PC-9 (cell line): ENCODE measurements at regions not wholly inside any gene's neighbourhood (a gene's known extent, or its start where the extent isn't known, plus 50 kb on each side); places are given as distances from the start of the nearest gene placed in this dataset.

Experiments used
- BruUV-seq: library from RNA; stranded (reverse); fragments of 400-500 nt; replicated peaks from 2 replicates; lab custom pipeline; 2021; lab: Mats Ljungman, UMichigan
- CTCF ChIA-PET: fragments of 300-600 bp; sonication (Branson Sonifier 250); formaldehyde crosslinking; loops from one replicate; lab custom pipeline; 2022; ENCODE audit warnings: antibody characterized with exemption; lab: Charles Lee
- POLR2A ChIA-PET: fragments of 300-600 bp; sonication (Branson Sonifier 250); formaldehyde crosslinking; loops from one replicate; lab custom pipeline; 2022; ENCODE audit warnings: antibody characterized with exemption; ENCODE audit not compliant: unreplicated experiment; lab: Charles Lee
- DNase-seq, 2 experiments: peaks; one replicate each; pipeline versions ENCODE4 v3.0.0 to v3.0.0-alpha.2; 2015 to 2022; ENCODE audit warnings: mixed read lengths in 1 of 2
- H2AFZ ChIP-seq: fragments of 200-600 bp; sonication (generic); 2 replicates; pipeline ENCODE4 v1.8.1; 2017; ENCODE audit warnings: antibody characterized with exemption
- H3F3A ChIP-seq: fragments of 200-600 bp; sonication (generic); 2 replicates; pipeline ENCODE4 v1.8.1; 2017; ENCODE audit warnings: antibody characterized with exemption, mild to moderate bottlenecking, low read depth; ENCODE audit not compliant: insufficient read depth
- H3K27ac ChIP-seq: fragments of 200-600 bp; sonication (generic); 2 replicates; pipeline ENCODE4 v1.6.1; 2016; ENCODE audit warnings: mixed run types
- H3K27me3 ChIP-seq: fragments of 200-600 bp; sonication (generic); 2 replicates; pipeline ENCODE4 v1.6.1; 2016; ENCODE audit warnings: low read depth, mixed run types; ENCODE audit not compliant: insufficient read depth
- H3K36me3 ChIP-seq: fragments of 200-600 bp; sonication (generic); 2 replicates; pipeline ENCODE4 v1.6.1; 2016; ENCODE audit warnings: low read depth, mixed run types
- H3K4me1 ChIP-seq: fragments of 200-600 bp; sonication (generic); replicated peaks from 2 replicates; pipeline ENCODE4 v1.6.1; 2016; ENCODE audit warnings: mixed run types; ENCODE audit not compliant: insufficient read depth
- H3K4me2 ChIP-seq: fragments of 200-600 bp; sonication (generic); 2 replicates; pipeline ENCODE4 v1.6.1; 2017; ENCODE audit warnings: mixed run types
- H3K4me3 ChIP-seq: fragments of 200-600 bp; sonication (generic); 2 replicates; pipeline ENCODE4 v1.6.1; 2016; ENCODE audit warnings: mixed run types
- H3K79me2 ChIP-seq: fragments of 200-600 bp; sonication (generic); 2 replicates; pipeline ENCODE4 v1.6.1; 2017; ENCODE audit warnings: low read depth, mixed run types
- H3K9me2 ChIP-seq: fragments of 200-600 bp; sonication (generic); 2 replicates; pipeline ENCODE4 v1.8.1; 2017; ENCODE audit warnings: mild to moderate bottlenecking; ENCODE audit not compliant: insufficient read depth
- H3K9me3 ChIP-seq: fragments of 200-600 bp; sonication (generic); 2 replicates; pipeline ENCODE4 v1.8.1; 2016; ENCODE audit warnings: low read depth; ENCODE audit not compliant: insufficient read depth
- H4K20me1 ChIP-seq: fragments of 200-600 bp; sonication (generic); 2 replicates; pipeline ENCODE4 v1.8.1; 2017; ENCODE audit not compliant: insufficient read depth
- EZH2 ChIP-seq: fragments of 200-600 bp; sonication (generic); IDR thresholded peaks from 2 replicates; pipeline ENCODE4 v1.8.0; 2017; ENCODE audit warnings: antibody characterized with exemption, low read depth
- intact Hi-C: fragments of 100-400 bp; cut with micrococcal nuclease; formaldehyde crosslinking; loops from one replicate; pipeline ENCODE4 v1.10.0; 2022; ENCODE audit not compliant: unreplicated experiment
- TF ChIP-seq, protein P1 (sequence below): fragments of 200-600 bp; sonication (generic); conservative IDR thresholded peaks from 2 replicates; pipeline ENCODE4 v1.6.1; 2017; ENCODE audit warnings: mixed run types, antibody characterized with exemption, mild to moderate bottlenecking, moderate library complexity

DNA sequence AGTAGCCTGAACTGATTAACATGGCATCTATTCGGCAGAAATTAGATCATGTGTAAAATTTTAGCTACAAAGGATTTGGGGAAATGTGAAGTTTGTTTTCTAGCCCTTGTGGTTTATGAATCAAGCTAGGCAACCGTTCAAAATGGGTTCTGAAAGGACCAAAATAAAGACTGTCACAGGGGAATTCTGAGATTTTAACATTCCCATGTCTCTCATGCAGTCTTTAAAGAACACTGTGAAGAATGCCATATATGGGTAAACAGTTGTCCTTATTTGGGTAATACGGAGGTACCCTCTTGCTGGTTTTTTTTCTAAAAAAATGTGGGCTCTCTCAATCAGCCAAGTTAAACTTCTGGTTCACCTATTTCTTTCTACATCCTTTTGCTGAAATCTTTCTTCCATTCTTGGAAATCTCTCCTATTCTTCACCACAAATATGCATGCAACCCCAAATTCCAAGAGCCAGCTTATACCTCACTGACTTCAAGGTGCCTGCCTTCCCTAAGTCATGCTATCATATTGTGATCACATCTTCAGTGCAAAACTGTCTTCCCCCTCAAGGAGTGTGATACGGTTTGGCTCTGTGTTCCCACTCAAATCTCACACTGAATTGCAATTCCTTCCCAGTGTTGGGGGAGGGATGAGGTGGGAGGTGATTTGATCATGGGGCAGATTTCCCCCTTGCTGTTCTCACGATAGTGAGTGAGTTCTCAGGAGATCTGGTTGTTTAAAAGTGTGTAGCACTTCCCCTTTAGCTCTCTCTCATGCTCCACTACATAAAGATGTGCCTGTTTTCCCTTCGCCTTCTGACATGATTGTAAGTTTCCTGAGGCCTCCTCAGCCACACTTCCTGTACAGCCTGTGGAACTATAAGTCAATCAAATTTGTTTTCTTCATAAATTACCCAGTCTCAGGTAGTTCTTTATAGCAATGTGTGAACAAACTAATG, 308.7 kb downstream of the TTLL7 start:
- Histone ChIP-seq H3F3A (no peaks in the 10 kb centered on the region), H3K4me2 (no peak overlapping the region), H3K9me3 (no peaks in the 10 kb centered on the region), H3K27me3 (no peaks in the 10 kb centered on the region), H3K9me2 (no peaks in the 10 kb centered on the region), H3K4me3 (no peak overlapping the region), H3K4me1 (no peaks in the 10 kb centered on the region), H4K20me1 (no peaks in the 10 kb centered on the region), H3K79me2 (no peaks in the 10 kb centered on the region), H3K27ac (no peak overlapping the region), H2AFZ (no peak overlapping the region), H3K36me3 (no peaks in the 10 kb centered on the region)
- ChIA-PET POLR2A (no interaction called here), CTCF (interaction anchor here (0.6 kb wide), 1 partner anchor 72 kb away, joined by 8 read pairs; no protein-coding TSS in a partner anchor)
- TF ChIP-seq EZH2, result no peak
- TF ChIP-seq, protein P1, sequence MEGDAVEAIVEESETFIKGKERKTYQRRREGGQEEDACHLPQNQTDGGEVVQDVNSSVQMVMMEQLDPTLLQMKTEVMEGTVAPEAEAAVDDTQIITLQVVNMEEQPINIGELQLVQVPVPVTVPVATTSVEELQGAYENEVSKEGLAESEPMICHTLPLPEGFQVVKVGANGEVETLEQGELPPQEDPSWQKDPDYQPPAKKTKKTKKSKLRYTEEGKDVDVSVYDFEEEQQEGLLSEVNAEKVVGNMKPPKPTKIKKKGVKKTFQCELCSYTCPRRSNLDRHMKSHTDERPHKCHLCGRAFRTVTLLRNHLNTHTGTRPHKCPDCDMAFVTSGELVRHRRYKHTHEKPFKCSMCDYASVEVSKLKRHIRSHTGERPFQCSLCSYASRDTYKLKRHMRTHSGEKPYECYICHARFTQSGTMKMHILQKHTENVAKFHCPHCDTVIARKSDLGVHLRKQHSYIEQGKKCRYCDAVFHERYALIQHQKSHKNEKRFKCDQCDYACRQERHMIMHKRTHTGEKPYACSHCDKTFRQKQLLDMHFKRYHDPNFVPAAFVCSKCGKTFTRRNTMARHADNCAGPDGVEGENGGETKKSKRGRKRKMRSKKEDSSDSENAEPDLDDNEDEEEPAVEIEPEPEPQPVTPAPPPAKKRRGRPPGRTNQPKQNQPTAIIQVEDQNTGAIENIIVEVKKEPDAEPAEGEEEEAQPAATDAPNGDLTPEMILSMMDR, result no peak
- no TSS peak for BruUV-seq
- DNase-seq, result no peak
- intact Hi-C loops, result no loop called here

DNA sequence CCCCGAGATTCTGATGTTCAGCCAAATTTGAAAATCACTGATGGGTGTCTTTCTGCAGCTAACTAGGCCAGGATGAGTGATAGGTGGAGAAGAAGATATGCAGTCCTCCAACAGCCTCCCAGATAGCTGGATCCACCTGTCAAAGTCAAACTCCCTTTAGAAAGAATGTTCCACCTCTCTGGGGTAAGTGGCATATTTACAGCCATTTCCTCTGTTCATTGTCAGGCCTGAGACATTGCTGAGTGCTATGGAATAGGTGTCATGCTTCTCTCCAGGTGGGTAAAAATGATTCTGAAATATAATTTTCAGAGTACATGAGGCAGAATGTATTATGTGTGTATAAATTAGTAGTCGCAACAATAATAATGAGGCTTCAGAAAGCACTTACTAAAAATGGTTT, 316.8 kb downstream of the TTLL7 start:
- Histone ChIP-seq H4K20me1 (no peaks in the 10 kb centered on the region), H3K4me2 (no peak overlapping the region), H2AFZ (no peak overlapping the region), H3K27ac (no peak overlapping the region), H3K9me2 (no peaks in the 10 kb centered on the region), H3K36me3 (no peaks in the 10 kb centered on the region), H3K4me3 (no peak overlapping the region), H3K27me3 (no peaks in the 10 kb centered on the region), H3K9me3 (no peaks in the 10 kb centered on the region), H3K4me1 (no peaks in the 10 kb centered on the region), H3F3A (no peaks in the 10 kb centered on the region), H3K79me2 (no peaks in the 10 kb centered on the region)
- ChIA-PET CTCF (no interaction called here), POLR2A (no interaction called here)
- no TSS peak for BruUV-seq
- intact Hi-C loops, result no loop called here
- no peak for DNase-seq
- TF ChIP-seq, protein P1, result no peak
- TF ChIP-seq EZH2, result no peak

DNA sequence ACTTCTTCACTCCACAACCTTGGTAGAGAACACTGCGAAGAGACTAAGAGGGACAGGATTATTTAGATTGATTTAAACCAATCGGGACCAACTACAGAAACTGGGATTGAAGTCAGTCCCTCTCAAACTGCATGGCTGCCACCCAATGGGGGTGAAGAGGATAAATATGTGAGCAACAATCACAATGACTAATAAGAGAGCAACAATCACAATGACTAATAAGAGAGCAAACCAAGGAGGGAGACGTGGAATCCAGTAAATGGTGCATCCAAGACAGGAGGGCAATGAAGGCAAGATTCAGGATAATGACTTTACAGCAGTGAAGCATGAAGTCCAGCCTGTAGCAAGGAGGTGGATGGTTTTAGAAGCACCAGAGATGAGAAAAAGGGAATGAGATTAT, 322.8 kb downstream of the TTLL7 start:
- Histone ChIP-seq H3K27me3 (no peaks in the 10 kb centered on the region), H4K20me1 (no peaks in the 10 kb centered on the region), H3K4me2 (no peak overlapping the region), H2AFZ (no peak overlapping the region), H3K9me2 (no peaks in the 10 kb centered on the region), H3K4me1 (no peaks in the 10 kb centered on the region), H3K79me2 (no peaks in the 10 kb centered on the region), H3F3A (no peaks in the 10 kb centered on the region), H3K9me3 (no peaks in the 10 kb centered on the region; the same call in 1 of the 2 replicates), H3K4me3 (no peak overlapping the region), H3K27ac (no peak overlapping the region), H3K36me3 (no peaks in the 10 kb centered on the region)
- TF ChIP-seq, protein P1, result no peak
- no peak for TF ChIP-seq EZH2
- POLR2A ChIA-PET, result no interaction called here
- BruUV-seq, result no TSS peak
- CTCF ChIA-PET, result no interaction called here
- intact Hi-C loops, result no loop called here
- no peak for DNase-seq
